Type B pancreatic cell (in vitro differentiated cells): ENCODE measurements at regions not wholly inside any gene's neighbourhood (a gene's known extent, or its start where the extent isn't known, plus 50 kb on each side); places are given as distances from the start of the nearest gene placed in this dataset.

ENCODE experiments used
- DNase-seq: peaks from one replicate; pipeline ENCODE4 v3.0.0; 2021; ENCODE audit warnings: mixed read lengths; ENCODE audit not compliant: unreplicated experiment; ENCODE audit errors: extremely low spot score
- H3K27ac Mint-ChIP-seq: 2 replicates; pipeline ENCODE4 v1.8.0; 2021; ENCODE audit warnings: mild to moderate bottlenecking, mixed read lengths
- H3K27me3 Mint-ChIP-seq: 2 replicates; pipeline ENCODE4 v1.8.0; 2021; ENCODE audit warnings: mixed read lengths
- H3K36me3 Mint-ChIP-seq: 2 replicates; pipeline ENCODE4 v1.8.0; 2021; ENCODE audit warnings: mixed read lengths
- H3K4me1 Mint-ChIP-seq: one replicate; pipeline ENCODE4 v1.8.0; 2021; ENCODE audit warnings: mixed read lengths; ENCODE audit not compliant: unreplicated experiment
- H3K4me3 Mint-ChIP-seq: 2 replicates; pipeline ENCODE4 v1.8.0; 2021; ENCODE audit warnings: mild to moderate bottlenecking, mixed read lengths
- H3K9me3 Mint-ChIP-seq: 2 replicates; pipeline ENCODE4 v1.8.0; 2021; ENCODE audit warnings: mixed read lengths
- TF ChIP-seq, protein P1 (sequence below): fragments of 200-600 bp; sonication (generic); conservative IDR thresholded peaks from 2 replicates; pipeline ENCODE4 v1.5.0; 2021; ENCODE audit warnings: antibody characterized with exemption, mild to moderate bottlenecking

DNA sequence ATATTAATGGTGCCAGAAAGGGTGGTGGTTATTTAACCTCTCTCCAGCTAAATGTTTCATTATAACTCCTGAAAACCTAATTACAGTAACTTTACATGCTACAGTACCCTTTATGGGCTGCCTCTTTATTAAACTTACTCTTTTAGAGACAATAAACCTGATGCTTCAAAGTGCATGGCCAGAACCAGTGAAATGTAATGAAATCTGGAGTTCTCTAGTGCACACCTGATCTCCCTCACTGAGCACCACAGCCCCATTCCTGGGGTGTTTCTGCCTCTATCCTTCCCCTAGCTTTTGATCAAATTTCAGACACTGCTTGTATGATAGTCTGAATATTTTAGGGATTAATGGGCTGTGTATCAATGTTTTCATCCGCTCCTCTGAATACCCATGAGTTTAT, 306.5 kb upstream of the WWC1 start:
- H3K4me3 Mint-ChIP-seq: no peak overlapping the region
- TF ChIP-seq, protein P1, sequence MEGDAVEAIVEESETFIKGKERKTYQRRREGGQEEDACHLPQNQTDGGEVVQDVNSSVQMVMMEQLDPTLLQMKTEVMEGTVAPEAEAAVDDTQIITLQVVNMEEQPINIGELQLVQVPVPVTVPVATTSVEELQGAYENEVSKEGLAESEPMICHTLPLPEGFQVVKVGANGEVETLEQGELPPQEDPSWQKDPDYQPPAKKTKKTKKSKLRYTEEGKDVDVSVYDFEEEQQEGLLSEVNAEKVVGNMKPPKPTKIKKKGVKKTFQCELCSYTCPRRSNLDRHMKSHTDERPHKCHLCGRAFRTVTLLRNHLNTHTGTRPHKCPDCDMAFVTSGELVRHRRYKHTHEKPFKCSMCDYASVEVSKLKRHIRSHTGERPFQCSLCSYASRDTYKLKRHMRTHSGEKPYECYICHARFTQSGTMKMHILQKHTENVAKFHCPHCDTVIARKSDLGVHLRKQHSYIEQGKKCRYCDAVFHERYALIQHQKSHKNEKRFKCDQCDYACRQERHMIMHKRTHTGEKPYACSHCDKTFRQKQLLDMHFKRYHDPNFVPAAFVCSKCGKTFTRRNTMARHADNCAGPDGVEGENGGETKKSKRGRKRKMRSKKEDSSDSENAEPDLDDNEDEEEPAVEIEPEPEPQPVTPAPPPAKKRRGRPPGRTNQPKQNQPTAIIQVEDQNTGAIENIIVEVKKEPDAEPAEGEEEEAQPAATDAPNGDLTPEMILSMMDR: no peak
- peaks cover 4% of the 10 kb centered on the region for H3K36me3 Mint-ChIP-seq
- peaks cover 15% of the 10 kb centered on the region for H3K27me3 Mint-ChIP-seq
- peaks cover 9% of the 10 kb centered on the region for H3K4me1 Mint-ChIP-seq
- no peak for DNase-seq
- H3K27ac Mint-ChIP-seq: no peak overlapping the region
- peaks cover 8% of the 10 kb centered on the region for H3K9me3 Mint-ChIP-seq

DNA sequence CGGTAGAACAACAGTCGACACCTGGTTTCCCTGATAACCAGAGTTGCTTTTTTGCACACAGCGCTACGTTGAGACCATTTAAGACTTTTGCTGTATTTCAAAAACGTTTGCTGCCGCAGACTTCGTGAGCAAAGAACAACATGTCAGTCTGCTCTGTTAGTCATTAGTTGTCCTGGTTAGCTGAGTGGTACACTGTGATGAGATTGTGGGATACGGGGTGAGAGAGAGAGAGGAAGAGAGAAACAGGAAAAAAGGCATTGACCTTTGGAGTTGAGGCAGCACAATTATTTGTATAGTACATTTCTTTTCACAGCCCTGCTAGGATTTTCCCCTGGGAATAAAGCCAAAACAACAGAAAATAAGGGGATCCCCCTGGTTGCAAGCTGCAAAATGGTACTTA, 306.1 kb upstream of the WWC1 start:
- no peak for DNase-seq
- H3K27ac Mint-ChIP-seq: no peak overlapping the region
- peaks cover 4% of the 10 kb centered on the region for H3K36me3 Mint-ChIP-seq
- peaks cover 9% of the 10 kb centered on the region for H3K4me1 Mint-ChIP-seq
- TF ChIP-seq, protein P1: no peak
- H3K27me3 Mint-ChIP-seq: peaks cover 13% of the 10 kb centered on the region
- H3K9me3 Mint-ChIP-seq: peaks cover 8% of the 10 kb centered on the region
- no peak overlapping the region for H3K4me3 Mint-ChIP-seq

DNA sequence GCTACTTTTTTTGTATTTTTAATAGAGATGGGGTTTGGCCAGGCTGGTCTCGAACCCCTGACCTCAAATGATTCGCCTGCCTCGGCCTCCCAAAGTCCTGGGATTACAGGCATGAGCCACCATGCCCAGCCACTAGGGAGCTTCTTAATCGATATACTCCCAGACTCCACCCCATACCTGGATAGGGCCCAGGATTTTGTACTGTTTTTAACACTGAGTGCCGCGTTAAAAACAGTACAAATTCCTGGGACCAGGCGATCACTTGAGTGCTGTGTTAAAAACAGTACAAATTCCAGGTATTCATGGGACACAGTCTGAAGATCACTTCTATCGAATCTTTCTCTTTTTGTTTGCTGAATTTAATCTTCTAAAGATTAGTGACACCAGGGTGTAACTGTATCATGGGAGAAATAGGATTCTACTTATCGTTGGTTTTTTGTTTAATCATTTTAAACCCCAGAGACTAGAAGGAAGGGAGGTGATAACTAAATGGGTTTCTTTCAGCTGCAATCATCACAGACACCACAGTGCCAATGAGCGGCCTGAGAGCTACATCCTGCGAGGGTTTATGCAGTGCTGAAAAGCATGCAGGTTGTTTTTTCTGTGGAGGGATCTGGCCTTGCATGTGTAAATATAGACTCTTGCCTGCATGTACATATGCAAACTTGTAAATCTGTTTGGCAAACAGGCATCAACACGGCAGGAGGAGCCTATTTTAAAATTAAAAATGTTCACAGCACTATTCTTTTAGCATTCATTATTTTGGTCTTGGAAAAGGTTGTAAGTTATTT, 303.8 kb upstream of the WWC1 start:
- H3K27me3 Mint-ChIP-seq: peaks cover 11% of the 10 kb centered on the region
- H3K4me1 Mint-ChIP-seq: peaks cover 9% of the 10 kb centered on the region
- no peaks in the 10 kb centered on the region for H3K9me3 Mint-ChIP-seq
- no peak for DNase-seq
- TF ChIP-seq, protein P1: no peak
- H3K27ac Mint-ChIP-seq: no peak overlapping the region
- H3K36me3 Mint-ChIP-seq: no peaks in the 10 kb centered on the region
- no peak overlapping the region for H3K4me3 Mint-ChIP-seq

DNA sequence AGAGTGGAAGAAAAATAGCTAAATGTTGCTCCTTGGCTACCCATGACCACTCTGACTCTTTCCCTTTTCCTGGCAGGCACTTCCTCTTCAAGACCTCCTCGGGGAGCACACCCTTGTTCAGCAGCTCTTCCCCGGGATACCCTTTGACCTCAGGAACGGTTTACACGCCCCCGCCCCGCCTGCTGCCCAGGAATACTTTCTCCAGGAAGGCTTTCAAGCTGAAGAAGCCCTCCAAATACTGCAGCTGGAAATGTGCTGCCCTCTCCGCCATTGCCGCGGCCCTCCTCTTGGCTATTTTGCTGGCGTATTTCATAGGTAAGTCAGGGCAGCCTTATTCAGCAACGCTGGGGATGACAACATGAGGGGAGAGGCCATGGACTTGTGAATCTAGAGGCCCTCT, 298.6 kb upstream of the WWC1 start:
- TF ChIP-seq, protein P1: no peak
- Mint-ChIP-seq H3K27ac (no peak overlapping the region), H3K27me3 (peaks cover 3% of the 10 kb centered on the region), H3K9me3 (no peaks in the 10 kb centered on the region), H3K4me3 (no peak overlapping the region), H3K36me3 (peaks cover 5% of the 10 kb centered on the region), H3K4me1 (peaks cover 24% of the 10 kb centered on the region)
- no peak for DNase-seq

DNA sequence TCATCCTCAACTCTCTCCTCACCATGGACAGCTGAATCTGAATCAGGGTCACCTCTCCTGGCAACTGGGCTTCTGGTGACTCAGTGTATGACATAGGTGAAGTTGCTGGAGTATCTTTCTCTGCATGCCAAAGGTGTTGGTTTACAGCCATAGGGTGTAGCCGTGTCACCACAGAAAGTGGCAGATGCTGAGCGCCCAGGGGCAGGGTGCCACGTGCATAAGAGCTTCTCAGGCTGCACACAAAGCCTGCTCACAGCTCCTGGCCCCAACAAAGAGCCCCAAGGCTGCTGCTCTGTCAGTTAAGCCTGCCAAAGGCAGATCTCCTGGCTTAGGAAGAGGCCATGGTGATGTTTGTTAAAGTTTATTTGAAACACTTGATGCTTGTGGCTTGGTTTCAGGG, 297.7 kb upstream of the WWC1 start:
- Mint-ChIP-seq H3K4me1 (peaks cover 30% of the 10 kb centered on the region), H3K4me3 (no peak overlapping the region), H3K27ac (no peak overlapping the region), H3K27me3 (peaks cover 3% of the 10 kb centered on the region), H3K36me3 (peaks cover 5% of the 10 kb centered on the region), H3K9me3 (no peaks in the 10 kb centered on the region)
- TF ChIP-seq, protein P1: no peak
- DNase-seq: no peak
